OCI-M2 (cell line): ENCODE measurements at regions not wholly inside any gene's neighbourhood (a gene's known extent, or its start where the extent isn't known, plus 50 kb on each side); places are given as distances from the start of the nearest gene placed in this dataset.

Source experiments
- DNase-seq: peaks from one replicate; lab custom pipeline; 2025; ENCODE audit not compliant: unreplicated experiment; lab: John Stamatoyannopoulos, UW

DNA sequence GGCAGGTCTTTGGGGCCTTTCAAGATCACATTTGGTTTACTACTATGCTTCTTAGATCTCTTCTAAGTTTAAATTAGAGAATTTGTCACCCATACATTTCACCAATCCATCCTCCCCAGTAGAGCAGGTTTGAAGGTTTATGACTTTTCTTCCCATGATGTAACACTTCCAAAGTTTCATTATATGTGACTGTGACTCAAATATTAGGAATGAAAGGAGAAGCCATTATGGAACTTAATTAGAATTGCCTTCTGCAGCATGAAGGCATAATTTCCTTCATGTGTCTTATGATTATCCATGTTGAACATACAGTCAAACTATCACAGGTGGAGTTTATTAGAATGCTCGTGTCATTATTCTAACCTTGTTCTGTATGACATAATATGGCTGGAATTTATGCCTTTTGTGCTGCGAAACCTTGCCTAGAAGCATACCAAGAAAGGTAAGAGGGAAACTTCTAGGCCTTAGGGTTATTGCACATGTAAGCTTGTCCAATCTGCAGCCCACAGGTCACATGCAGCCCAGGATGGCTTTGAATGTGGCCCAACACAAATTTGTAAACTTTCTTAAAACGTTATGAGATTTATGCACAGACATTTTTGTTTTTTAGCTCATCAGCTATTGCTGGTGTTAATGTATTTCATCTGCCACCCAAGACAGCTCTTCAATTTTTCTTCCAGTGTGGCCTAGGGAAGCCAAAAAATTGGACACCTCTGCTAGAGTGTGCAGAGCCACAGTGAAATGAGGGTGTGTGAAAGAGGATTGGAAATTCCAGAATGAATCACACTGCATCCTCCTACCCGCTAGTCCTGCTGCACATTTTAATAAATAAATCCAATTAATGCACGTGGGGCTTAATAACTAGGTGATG lies 133.6 kb downstream of the TMEM26 start:
- DNase-seq: no peak

DNA sequence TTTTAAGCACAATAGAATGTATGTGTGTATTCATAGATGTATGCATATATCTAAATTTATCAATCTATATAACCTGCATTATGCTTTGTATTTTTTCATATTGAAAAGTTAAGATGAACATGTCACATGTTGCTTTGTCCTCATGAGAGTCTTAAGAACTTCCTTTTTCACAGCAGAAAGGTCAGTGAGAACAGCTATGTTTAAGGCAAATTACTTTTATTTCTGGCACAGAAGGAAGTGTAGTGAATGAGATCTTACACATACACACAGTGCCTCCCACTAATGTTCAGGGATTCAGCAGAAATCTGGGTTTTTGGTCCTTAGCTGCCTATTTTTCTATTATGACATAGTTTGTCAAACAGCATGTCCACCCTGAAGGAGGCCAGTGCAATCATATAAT lies 134.8 kb downstream of the TMEM26 start:
- DNase-seq: no peak

DNA sequence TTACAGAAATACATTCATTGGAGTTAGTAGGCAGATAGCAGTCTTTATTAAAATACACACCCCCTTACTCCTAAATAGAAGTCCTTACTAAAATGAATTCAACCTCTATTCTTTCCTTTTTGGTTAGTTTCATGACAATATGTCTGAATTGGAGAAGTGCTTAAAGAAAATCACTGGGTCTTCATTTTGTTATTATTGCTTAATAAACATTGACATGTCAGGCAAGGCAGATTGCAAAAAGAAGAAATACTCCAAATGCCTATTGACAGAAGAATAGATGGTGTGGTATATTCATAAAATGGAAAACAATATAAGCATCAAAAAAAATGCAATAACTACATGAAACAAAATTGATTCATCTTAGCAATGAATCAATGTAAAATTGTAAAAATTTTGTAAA lies 135.5 kb downstream of the TMEM26 start:
- no peak for DNase-seq

DNA sequence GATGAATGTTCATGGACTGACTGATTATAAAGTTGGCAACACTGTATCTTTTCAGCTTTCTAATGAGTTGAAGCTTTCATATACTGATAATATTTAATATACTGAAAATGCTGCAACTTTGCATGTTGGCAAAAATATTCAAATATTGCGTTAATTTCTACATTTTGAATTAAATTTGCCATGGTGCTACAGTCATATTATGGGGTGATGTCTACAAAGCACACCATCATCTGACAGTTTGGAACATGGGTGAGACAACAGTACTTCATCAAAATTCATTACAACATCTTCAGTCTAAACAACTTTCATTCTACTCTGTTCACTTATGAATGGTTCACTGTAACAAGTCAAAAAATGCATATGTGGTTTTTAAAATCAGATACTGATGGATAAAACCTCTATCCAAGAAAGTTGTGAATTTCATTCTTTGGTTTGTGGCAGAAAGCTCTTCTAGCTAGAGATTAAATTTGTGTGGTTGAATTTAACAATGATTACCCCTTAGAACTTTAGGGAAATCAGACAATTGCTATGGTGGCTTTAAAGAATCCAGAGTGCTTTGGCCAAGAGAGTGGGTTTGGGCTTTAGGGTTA lies 136.4 kb downstream of the TMEM26 start:
- DNase-seq: no peak

DNA sequence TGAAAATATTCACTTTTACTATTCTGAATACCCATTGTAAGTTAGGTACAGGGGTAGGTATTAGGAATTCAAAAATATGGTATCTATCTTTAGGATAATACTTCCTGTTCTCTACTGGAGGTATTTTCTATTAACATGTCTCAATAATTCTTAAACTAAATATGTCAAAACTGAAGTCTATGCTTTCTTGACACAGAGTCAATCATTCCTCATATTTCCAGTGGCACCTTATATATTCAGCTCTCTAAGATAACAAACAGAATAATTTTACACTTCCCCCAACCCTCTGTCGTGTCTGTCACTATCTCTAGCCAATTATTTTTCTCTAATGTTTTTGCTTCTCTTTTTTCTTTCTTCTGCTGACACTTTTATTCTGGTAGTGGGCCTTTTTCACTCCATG lies 138.9 kb downstream of the TMEM26 start:
- no peak for DNase-seq

DNA sequence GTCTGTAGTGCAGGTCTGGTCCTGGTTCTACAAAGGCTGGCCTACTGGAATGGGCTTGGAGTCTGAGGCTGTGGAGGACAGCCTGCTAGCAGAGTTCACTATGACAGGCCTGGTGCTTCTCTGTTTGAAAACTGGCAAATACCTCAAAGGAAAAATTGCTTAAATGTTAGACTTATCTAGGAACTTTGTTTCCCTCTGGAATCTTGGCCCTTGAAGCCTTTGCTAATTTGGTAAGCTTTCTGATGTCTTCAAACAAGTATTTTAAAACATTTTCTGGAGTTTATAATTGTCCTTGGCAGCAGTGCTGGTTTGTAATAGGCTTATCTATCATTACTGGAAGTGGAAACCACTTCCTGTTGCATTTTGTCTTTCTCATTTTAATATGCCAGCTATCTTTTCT lies 139.7 kb downstream of the TMEM26 start:
- DNase-seq: no peak

DNA sequence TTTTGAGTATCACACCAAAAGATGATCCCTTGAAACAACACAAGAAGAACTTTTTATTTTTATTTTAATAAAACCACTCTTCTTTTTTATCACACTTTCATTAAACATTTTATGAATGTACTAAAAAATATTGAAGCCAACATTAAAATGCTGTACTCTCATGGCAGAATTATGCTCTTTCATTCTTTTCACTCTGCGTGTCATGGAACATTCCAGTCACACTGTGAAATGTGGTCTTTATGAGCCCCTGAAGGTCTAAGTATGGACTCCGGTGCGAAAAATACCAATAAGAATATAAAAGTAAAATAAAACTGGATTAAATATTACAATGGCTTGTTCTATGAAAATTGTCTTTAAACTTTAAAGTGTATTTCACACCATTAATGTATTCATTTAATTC lies 148.4 kb downstream of the TMEM26 start:
- no peak for DNase-seq

DNA sequence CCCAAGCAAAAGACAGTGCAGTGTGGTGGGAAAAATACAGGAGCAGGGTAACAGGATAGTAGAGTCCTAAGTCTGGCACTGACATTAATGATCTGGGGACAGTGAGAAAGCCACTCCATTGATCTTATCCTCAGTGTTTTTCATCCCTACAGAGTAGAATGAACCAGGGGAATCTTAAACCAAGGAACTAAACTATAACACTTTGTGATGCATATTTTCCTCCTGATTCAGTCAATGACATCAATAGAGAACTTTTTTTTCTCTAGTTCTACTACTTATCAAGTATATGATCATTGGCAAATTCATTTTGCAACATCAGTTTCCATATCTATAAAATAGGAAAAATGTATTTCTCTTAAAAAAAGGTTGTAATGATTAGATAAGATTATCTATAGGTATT lies 151.1 kb downstream of the TMEM26 start:
- no peak for DNase-seq

DNA sequence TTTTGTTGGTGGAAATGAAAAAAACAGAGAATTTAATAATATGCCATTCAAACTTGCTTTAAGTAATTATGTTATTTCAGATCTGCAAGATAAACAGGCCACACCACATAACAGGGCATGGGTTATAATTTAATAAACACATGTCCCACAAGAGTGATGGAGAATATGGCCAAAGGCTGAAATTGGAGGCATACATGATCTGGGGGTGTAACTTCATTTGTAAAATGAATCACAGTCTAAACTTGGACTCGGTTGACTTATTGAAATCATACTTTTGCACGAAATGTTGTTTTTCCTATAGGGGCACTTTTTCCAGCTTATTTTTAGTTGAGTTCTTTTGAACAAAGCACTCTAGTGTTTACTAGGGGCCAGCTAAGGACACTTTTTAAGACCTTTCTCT lies 151.6 kb downstream of the TMEM26 start:
- no peak for DNase-seq

DNA sequence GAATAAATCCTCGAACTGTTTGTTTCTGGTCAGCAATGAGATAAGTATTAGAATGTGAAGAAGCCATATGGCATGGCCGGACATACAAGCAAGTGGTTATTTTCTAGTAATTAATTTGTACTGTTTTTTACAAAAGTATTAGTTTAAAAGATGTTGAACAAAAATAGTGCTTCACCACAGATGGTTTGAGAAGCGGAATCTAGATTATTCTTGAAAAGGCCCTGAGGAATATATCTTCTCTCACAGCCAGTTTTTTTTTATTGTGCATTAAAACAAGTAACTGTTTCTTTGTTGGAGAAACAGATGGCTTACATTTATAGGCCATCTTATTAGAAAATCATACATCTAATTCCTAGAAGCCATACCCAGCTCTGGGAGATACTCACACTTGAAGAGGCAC lies 153.3 kb downstream of the TMEM26 start:
- DNase-seq: no peak

DNA sequence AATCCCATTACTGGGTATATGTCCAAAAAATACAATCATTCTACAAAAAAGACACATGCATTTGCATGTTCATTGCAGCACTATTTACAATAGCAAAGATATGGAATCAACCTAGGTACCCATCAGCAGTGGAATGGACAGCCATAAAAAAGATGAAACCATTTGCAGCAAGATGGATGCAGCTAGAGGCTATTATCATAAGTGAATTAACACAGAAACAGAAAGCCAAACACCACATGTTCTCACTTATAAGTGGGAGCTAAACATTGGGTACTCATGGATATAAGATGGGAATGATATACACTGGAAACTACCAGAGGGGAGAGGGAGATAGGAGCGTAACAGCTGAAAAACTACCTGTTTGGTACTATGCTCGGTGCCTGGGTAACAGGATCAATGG lies 154.0 kb downstream of the TMEM26 start:
- DNase-seq: no peak

DNA sequence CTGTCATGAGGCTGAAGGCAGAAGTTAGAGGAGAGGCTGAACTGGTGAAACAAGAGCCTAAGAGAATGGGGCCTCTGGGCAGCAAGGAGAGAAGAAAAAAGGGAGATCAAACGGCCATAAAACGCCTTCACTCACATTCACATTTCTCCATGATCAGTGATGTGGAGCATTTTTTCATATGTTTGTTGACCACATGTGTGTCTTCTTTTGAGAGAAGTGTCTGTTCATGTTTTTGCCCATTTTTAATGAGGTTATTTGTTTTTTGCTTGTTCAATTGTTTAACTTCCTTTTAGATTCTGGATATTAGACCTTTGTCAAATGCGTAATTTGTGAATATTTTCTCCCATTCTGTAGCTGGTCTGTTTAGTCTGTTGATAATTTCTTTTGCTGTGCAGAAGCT lies 155.0 kb downstream of the TMEM26 start:
- DNase-seq: no peak

DNA sequence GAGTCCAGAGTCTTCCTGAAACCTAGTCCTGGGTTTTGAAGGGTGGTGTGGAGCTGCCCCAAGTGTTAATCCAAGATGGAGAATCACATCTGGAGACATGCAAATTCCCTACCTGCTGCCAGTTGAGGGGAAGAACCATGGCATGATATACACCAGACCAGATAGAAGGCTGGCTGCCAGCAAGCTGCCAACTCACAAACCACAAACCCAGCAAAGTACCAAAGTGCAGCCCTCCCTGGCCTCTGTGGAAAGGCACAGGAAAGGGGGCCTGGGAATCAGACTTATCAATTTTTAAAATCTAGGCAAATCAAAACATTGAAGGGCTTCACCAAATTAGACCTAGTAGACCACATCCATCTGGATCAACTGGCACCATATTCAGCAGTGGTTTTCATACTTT lies 157.0 kb downstream of the TMEM26 start:
- DNase-seq: no peak

DNA sequence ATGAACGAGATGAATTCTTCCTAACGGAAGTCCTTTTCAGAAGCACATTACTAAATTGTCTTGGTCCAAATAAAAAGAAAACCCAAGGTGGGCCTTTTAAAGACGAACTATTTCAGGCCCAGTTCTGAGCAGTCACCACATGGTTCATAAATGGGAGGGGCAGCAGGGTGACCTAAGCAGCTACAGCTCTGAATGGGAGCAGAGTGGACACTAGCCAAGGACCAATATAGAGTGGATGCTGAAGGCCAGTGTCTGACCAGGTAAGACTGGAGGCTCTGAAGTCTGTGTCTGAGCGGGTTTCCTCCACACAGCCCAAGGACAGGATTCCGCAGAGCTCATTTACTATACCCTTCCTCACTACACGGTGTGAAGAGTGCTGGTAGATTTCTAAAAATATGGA lies 159.1 kb downstream of the TMEM26 start:
- no peak for DNase-seq

DNA sequence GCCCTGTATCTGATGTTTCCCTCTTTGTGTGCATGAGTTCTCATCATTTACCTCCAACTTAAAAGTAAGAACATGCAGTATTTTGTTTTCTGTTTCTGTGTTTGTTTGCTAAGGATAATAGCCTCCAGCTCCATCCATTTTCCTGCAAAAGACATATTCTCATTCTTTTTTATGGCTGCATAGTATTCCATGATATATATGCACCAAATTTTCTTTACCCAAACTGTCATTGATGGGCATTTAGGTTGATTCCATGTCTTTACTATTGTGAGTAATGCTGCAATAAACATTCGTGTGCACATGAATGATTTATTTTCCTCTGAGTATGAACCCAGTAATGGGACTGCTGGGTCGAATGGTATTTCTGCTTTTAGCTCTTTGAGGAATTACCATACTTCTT lies 163.4 kb downstream of the TMEM26 start:
- no peak for DNase-seq

DNA sequence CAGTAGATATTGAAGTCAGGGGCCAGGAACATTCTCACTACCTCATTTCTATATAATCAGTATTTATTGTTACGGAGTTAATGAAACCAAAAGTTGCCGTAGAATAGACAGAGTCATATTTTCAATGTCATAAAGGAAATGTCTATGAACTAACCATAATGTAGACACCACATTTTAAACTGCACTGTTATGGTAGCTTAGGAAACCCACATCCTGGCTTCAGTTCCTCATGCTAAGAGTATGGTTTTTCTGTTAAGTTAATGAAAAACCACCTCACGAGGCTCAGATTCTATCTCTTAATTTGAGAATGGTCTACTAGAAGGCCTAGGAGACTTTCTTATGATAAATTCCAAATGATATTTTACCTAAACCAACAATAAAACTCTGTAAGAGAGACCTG lies 166.5 kb downstream of the TMEM26 start:
- no peak for DNase-seq

DNA sequence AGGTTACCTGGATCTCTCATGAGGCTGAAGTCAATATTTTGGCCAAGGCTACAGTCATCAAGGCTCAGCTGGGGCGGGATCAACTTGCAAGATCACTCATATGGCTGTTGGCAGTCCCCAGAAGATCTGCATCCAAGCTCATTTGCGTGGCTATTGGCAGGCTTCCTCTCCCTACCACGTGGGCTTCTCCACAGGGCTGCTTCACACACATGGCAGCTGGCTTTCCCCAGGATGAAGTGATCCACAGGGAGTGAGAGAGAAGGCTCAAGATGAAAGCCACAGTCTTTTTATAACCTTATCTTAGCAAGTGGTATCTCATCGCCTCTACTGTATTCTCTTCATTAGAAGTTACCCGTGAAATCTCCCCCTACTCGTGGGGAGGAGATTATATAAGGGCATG lies 167.4 kb downstream of the TMEM26 start:
- DNase-seq: no peak

DNA sequence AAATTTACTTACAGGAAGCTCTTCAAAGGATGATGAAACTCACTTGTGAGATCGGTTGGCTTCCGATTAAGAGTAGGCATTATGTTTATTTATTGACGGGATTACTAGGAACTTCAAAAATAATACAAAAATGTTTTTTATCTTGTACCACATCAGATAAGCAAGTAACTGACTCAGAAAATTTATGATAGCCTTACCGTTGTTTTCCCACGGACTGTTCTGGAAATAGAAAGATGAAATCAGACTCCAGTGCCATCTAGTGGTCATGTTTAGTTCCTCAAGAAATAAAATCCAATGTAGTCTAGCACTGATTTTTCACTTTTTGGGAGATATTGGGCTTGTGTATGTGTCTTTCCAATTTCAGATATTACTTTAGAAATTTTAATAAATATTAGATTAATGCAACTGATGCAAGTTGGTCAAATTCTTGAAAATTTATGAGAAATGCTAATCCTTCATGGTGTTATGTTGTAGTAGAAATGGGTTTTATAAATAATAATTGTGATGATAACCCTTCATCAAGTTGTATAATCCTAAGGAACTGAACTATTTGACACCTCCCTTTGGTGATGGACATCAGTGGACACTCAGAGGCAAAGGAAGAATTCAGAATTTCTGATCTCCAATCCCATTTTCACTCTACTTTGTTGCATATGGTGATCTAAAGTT lies 168.8 kb downstream of the TMEM26 start:
- DNase-seq: no peak

DNA sequence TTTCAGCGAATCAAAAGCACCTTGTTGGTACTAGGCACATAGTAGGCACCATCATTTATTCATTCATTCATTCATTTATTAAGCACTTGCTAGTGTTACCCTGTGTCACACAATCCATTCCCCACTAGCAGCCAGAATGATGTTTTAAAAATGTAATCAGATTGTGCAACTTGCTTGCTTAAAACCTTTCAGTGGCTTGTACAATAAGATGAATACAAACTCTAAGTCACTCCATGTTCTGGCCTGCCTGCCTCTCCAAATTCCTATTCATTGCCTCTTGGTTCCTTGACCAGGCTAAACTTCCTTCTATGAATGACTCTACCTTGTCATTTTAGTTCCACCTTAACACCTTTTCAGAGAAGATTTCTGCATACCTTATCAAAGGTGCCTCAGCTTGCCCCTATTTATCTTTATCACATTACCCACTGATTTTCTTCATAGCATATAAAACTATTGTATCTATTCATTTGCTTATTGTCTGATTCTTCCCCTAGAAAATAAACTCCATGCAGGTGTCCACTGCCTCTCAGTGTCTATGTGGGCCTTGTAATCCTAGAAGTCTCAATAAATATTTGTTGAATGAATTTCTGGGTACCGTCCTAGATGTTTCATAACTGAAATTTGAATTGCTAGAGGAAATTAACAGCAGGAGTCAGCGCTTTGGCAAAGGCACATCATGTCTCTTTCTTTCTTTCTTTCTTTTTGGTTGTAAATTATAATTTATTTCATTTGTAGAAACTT lies 169.5 kb downstream of the TMEM26 start:
- no peak for DNase-seq

DNA sequence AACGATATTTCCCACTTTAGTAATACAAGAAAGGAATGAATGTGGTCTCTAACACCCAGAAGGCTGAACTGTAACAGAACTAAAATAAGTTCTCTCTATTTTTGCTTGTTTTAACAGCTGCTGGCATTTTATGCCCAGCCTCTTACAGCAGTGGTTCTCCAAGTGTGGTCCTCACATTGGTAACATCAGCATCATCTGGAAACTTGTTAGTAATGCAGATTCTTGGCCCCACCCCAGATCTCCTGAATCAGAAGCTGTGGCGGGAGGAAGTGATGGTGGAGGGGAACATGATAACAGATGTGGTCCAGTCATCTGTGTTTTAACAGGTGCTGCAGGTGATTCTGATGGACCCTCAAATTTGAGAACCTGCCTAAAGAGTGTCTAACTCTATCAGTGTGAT lies 170.1 kb downstream of the TMEM26 start:
- no peak for DNase-seq

DNA sequence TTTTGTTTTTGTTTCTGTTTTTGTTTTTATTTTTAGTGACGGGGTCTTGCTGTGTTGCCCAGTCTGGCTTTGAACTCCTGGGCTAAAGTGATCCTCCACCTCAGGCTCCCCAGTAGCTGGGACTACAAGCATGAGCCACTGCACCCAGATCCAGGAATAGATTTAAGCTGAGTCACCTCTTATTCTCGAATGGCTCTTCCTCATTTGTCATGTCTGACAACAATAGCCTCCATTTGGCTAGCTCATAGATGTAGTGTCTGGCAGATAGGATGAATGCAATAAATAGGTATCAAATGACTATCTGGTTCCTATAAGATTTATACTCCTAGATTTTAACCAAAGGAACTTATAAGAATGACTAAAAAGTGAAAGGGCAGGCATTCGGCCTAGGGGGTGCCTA lies 172.9 kb downstream of the TMEM26 start:
- DNase-seq: no peak

DNA sequence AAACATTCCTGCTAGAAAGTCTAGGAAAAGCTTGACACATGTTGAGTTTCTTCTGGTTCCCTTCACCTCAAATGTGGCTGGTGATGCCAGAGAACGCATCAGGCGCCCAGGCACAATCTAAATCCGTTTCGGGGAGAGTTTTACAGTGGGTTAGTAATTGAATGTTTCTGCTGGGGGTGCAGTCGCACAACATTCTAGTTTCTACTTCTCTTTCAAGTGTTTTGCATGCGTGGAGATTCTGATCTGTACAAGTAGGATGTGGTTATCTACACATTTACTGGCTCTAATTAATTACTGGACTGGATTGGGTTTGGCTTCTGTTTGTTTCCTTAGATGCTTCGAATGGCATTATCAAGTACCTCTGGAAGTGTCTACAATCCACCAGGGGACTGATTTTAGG lies 173.8 kb downstream of the TMEM26 start:
- DNase-seq: no peak
